ENCODE measurements at regions not wholly inside any gene's neighbourhood (a gene's known extent, or its start where the extent isn't known, plus 50 kb on each side); places are given as distances from the start of the nearest gene placed in this dataset.

- TF ChIP-seq, protein P1, sequence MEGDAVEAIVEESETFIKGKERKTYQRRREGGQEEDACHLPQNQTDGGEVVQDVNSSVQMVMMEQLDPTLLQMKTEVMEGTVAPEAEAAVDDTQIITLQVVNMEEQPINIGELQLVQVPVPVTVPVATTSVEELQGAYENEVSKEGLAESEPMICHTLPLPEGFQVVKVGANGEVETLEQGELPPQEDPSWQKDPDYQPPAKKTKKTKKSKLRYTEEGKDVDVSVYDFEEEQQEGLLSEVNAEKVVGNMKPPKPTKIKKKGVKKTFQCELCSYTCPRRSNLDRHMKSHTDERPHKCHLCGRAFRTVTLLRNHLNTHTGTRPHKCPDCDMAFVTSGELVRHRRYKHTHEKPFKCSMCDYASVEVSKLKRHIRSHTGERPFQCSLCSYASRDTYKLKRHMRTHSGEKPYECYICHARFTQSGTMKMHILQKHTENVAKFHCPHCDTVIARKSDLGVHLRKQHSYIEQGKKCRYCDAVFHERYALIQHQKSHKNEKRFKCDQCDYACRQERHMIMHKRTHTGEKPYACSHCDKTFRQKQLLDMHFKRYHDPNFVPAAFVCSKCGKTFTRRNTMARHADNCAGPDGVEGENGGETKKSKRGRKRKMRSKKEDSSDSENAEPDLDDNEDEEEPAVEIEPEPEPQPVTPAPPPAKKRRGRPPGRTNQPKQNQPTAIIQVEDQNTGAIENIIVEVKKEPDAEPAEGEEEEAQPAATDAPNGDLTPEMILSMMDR (conservative IDR thresholded peaks at IDR 0.05; ENCODE audit: low read depth in 2 of 2): no peak
- TF ChIP-seq EZH2 (IDR thresholded peaks at IDR 0.05; ENCODE audit: low read depth, unreplicated experiment) (no peak), EZH2phosphoT487 (IDR thresholded peaks at IDR 0.05; ENCODE audit: unreplicated experiment) (no peak), REST (IDR thresholded peaks at IDR 0.05; ENCODE audit: unreplicated experiment) (no peak), POLR2AphosphoS5 (IDR thresholded peaks at IDR 0.05; ENCODE audit: low read depth) (no peak), CREB1 (CRISPR knock-in tag; IDR thresholded peaks at IDR 0.05; ENCODE audit: low read depth) (no peak), ZNF114 (CRISPR knock-in tag; IDR thresholded peaks at IDR 0.05) (no peak), JUNB (IDR thresholded peaks at IDR 0.05; ENCODE audit: unreplicated experiment) (no peak)
- TF ChIP-seq, protein P2, sequence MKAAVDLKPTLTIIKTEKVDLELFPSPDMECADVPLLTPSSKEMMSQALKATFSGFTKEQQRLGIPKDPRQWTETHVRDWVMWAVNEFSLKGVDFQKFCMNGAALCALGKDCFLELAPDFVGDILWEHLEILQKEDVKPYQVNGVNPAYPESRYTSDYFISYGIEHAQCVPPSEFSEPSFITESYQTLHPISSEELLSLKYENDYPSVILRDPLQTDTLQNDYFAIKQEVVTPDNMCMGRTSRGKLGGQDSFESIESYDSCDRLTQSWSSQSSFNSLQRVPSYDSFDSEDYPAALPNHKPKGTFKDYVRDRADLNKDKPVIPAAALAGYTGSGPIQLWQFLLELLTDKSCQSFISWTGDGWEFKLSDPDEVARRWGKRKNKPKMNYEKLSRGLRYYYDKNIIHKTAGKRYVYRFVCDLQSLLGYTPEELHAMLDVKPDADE (IDR thresholded peaks at IDR 0.05): no peak
These were observed 216.4 kb upstream of the SGCG start for GRCh38 chr13:22964245-22964966.

Data from GM23338 (cell line).